ENCODE measurements at regions not wholly inside any gene's neighbourhood (a gene's known extent, or its start where the extent isn't known, plus 50 kb on each side); places are given as distances from the start of the nearest gene placed in this dataset.

DNA sequence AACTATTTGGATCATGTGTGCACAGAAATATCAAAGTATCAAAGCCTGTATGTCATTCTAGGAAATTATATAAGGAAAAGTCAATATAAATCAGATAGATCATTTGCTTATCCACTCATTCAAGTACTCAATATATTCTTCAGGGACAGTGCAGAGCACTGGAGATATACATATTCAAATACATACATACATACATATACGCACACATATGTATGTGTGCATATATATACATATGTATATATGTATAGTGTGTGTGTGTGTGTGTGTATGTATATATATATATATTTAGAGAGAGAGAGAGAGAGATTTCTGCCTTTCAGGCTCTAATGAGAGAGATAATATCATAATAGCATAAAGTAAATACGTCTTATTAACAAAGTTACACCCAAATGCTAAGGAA lies 169.2 kb downstream of the PMP22 start (continued):
- TF ChIP-seq FOXC1 (CRISPR knock-in tag; IDR thresholded peaks at IDR 0.05; ENCODE audit: borderline replicate concordance) (no peak), ATF7 (IDR thresholded peaks at IDR 0.05) (no peak), ATF7 (CRISPR knock-in tag; IDR thresholded peaks at IDR 0.05) (no peak), ZNF724P (CRISPR knock-in tag; IDR thresholded peaks at IDR 0.05; ENCODE audit: borderline replicate concordance) (no peak), RORA (CRISPR knock-in tag; IDR thresholded peaks at IDR 0.05) (no peak), ZFYVE20 (CRISPR knock-in tag; IDR thresholded peaks at IDR 0.05; ENCODE audit: borderline replicate concordance, low read depth) (no peak), TEAD3 (CRISPR knock-in tag; optimal IDR thresholded peaks at IDR 0.05; ENCODE audit: borderline replicate concordance) (no peak), MEIS1 (CRISPR knock-in tag; IDR thresholded peaks at IDR 0.05; ENCODE audit: borderline replicate concordance) (no peak), MBD4 (IDR thresholded peaks at IDR 0.05; ENCODE audit: borderline replicate concordance, low read length) (no peak), CHCHD3 (CRISPR knock-in tag; IDR thresholded peaks at IDR 0.05) (no peak)

DNA sequence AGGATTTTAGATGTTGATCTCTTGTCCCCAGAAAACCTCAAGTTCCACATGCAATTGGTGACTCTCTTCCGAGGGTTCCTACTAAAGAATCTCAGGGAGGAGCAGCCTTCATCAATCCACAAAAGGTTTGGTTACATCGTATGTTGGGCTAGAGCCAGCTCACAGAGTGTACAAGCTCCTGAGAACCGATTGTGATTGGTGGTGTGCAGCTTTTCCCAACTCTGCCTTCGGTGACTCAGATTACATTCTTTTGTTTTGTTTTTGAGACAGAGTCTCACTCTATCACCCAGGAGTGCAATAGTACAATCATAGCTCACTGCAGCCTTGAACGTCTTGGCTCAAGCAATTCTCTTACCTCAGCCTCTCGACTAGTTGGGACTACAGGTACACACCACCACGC lies 172.4 kb downstream of the PMP22 start:
- intact Hi-C loops (cut with micrococcal nuclease; ENCODE audit: unreplicated experiment): no loop called here
- TF ChIP-seq GFI1 (CRISPR knock-in tag; IDR thresholded peaks at IDR 0.05; ENCODE audit: borderline replicate concordance): no peak
- TF ChIP-seq ZNF205 (CRISPR knock-in tag; IDR thresholded peaks at IDR 0.05): no peak
- TF ChIP-seq, protein P1, sequence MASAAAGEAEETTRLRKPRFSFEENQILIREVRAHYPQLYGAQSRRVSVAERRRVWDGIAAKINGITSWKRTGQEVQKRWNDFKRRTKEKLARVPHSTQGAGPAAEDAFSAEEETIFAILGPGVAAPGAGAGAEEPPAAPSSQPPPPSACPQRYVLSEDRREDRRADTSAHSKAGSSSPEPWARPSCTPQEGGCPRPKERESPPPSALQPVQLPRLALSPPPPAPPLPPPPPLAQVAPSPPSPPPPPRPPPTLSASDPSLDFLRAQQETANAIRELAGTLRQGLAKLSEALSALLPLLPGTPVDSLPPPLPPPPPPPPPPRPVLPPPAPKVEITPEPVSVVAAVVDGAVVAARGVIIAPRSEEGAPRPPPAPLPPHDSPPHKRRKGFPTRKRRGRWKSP (CRISPR knock-in tag; IDR thresholded peaks at IDR 0.05): no peak
- TF ChIP-seq SRF (IDR thresholded peaks at IDR 0.05; ENCODE audit: low read depth, low read length): no peak
- TF ChIP-seq, protein P2, sequence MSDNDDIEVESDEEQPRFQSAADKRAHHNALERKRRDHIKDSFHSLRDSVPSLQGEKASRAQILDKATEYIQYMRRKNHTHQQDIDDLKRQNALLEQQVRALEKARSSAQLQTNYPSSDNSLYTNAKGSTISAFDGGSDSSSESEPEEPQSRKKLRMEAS (IDR thresholded peaks at IDR 0.05): no peak
- TF ChIP-seq, protein P3, sequence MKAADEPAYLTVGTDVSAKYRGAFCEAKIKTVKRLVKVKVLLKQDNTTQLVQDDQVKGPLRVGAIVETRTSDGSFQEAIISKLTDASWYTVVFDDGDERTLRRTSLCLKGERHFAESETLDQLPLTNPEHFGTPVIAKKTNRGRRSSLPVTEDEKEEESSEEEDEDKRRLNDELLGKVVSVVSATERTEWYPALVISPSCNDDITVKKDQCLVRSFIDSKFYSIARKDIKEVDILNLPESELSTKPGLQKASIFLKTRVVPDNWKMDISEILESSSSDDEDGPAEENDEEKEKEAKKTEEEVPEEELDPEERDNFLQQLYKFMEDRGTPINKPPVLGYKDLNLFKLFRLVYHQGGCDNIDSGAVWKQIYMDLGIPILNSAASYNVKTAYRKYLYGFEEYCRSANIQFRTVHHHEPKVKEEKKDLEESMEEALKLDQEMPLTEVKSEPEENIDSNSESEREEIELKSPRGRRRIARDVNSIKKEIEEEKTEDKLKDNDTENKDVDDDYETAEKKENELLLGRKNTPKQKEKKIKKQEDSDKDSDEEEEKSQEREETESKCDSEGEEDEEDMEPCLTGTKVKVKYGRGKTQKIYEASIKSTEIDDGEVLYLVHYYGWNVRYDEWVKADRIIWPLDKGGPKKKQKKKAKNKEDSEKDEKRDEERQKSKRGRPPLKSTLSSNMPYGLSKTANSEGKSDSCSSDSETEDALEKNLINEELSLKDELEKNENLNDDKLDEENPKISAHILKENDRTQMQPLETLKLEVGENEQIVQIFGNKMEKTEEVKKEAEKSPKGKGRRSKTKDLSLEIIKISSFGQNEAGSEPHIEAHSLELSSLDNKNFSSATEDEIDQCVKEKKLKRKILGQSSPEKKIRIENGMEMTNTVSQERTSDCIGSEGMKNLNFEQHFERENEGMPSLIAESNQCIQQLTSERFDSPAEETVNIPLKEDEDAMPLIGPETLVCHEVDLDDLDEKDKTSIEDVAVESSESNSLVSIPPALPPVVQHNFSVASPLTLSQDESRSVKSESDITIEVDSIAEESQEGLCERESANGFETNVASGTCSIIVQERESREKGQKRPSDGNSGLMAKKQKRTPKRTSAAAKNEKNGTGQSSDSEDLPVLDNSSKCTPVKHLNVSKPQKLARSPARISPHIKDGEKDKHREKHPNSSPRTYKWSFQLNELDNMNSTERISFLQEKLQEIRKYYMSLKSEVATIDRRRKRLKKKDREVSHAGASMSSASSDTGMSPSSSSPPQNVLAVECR (CRISPR knock-in tag; IDR thresholded peaks at IDR 0.05; ENCODE audit: borderline replicate concordance): no peak
- no peak for TF ChIP-seq NRL (CRISPR knock-in tag; IDR thresholded peaks at IDR 0.05; ENCODE audit: borderline replicate concordance)
- TF ChIP-seq SP1 (IDR thresholded peaks at IDR 0.05): no peak
- TF ChIP-seq SP1 (CRISPR knock-in tag; IDR thresholded peaks at IDR 0.05): no peak
- TF ChIP-seq CBX2 (IDR thresholded peaks at IDR 0.05; ENCODE audit: low read depth, low read length): no peak
- no peak for TF ChIP-seq CBX2 (CRISPR knock-in tag; IDR thresholded peaks at IDR 0.05; ENCODE audit: low read depth)

More for the DNA sequence above, 172.4 kb downstream of the PMP22 start:
- H2AFZ ChIP-seq (ENCODE audit: low read length): no peak overlapping the region
- no peaks in the 10 kb centered on the region for H3K9me3 ChIP-seq (ENCODE audit: low read length)
- H3K4me2 ChIP-seq (ENCODE audit: low read depth, low read length): no peak overlapping the region
- no peak overlapping the region for H3K4me3 ChIP-seq (replicated peaks in 1 of 3; ENCODE audit: insufficient read depth in 1 of 3, low read depth in 2 of 3, low read length in 3 of 3)
- H3K36me3 ChIP-seq (replicated peaks in 1 of 2; ENCODE audit: control insufficient read depth in 1 of 2, insufficient read depth in 2 of 2, low read length in 2 of 2): no peaks in the 10 kb centered on the region
- no peak for ATAC-seq
- under 1% methylated on average over 7 of the region's 7 CpGs for WGBS (ENCODE audit: low lambda C conversion rate)
- H3K9ac ChIP-seq (ENCODE audit: insufficient read depth, low read depth, low read length): no peak overlapping the region
- ChIA-PET POLR2A (no interaction called here), CTCF (ENCODE audit: low intra/inter-chr PET ratio, low total read pairs) (no interaction called here)
- H3K79me2 ChIP-seq (ENCODE audit: insufficient read depth, low read length): no peaks in the 10 kb centered on the region
- in situ Hi-C loops (cut with HindIII; ENCODE audit: extremely low pct_ligation_motif_present, low pct_unique_long_range_greater_than_20kb): no loop called here
- FAIRE-seq: no peak
- BruUV-seq (replicated peaks): no TSS peak
- no peaks in the 10 kb centered on the region for H3K27me3 ChIP-seq (ENCODE audit: control insufficient read depth in 1 of 2, insufficient read depth in 2 of 2, low read length in 2 of 2)
- DNase-seq (ENCODE audit: low spot score): no peak
- H3K4me1 ChIP-seq (ENCODE audit: insufficient read depth, low read length): no peaks in the 10 kb centered on the region
- no peak overlapping the region for H3K27ac ChIP-seq (ENCODE audit: extremely low read length, insufficient read depth, low read length)
- no peaks in the 10 kb centered on the region for H4K20me1 ChIP-seq (ENCODE audit: insufficient read depth, low read length)

Data from HepG2 (cell line).